ENCODE measurements at regions not wholly inside any gene's neighbourhood (a gene's known extent, or its start where the extent isn't known, plus 50 kb on each side); places are given as distances from the start of the nearest gene placed in this dataset.

- H3K9me3 ChIP-seq (ENCODE audit: control insufficient read depth in 2 of 2, low read length in 2 of 2) = no peaks in the 10 kb centered on the region
- H3K9ac ChIP-seq (ENCODE audit: low read depth in 1 of 2, low read length in 2 of 2) = no peak overlapping the region
- no peaks in the 10 kb centered on the region for H3K27me3 ChIP-seq (ENCODE audit: control insufficient read depth in 2 of 2, insufficient read depth in 2 of 2, low read length in 2 of 2)
- H3K36me3 ChIP-seq (ENCODE audit: control insufficient read depth in 2 of 2, insufficient read depth in 2 of 2, low read length in 2 of 2) = no peaks in the 10 kb centered on the region
- peaks cover 0 to 12% of the 10 kb centered on the region in 2 donors for H3K4me1 ChIP-seq (ENCODE audit: control insufficient read depth in 2 of 2, insufficient read depth in 2 of 2, low read length in 2 of 2)
- H3K27ac ChIP-seq (ENCODE audit: low read depth in 2 of 2, low read length in 2 of 2) = no peak overlapping the region
- H3K4me3 ChIP-seq (ENCODE audit: low read length in 2 of 2) = no peak overlapping the region
Measured at GRCh38 chr2:105460048-105460732, 61.3 kb upstream of the FHL2 start.

GRCh38 chr2:105458076-105458475 is 59.2 kb upstream of the FHL2 start:
- Histone ChIP-seq H3K27ac (ENCODE audit: low read depth in 2 of 2, low read length in 2 of 2) (no peak overlapping the region), H3K9me3 (ENCODE audit: control insufficient read depth in 2 of 2, low read length in 2 of 2) (no peaks in the 10 kb centered on the region), H3K9ac (ENCODE audit: low read depth in 1 of 2, low read length in 2 of 2) (no peak overlapping the region), H3K4me1 (ENCODE audit: control insufficient read depth in 2 of 2, insufficient read depth in 2 of 2, low read length in 2 of 2) (peaks cover 0 to 14% of the 10 kb centered on the region in 2 donors), H3K27me3 (ENCODE audit: control insufficient read depth in 2 of 2, insufficient read depth in 2 of 2, low read length in 2 of 2) (no peaks in the 10 kb centered on the region), H3K36me3 (ENCODE audit: control insufficient read depth in 2 of 2, insufficient read depth in 2 of 2, low read length in 2 of 2) (no peaks in the 10 kb centered on the region), H3K4me3 (ENCODE audit: low read length in 2 of 2) (no peak overlapping the region)

- peaks cover 0 to 14% of the 10 kb centered on the region in 2 donors for H3K4me1 ChIP-seq (ENCODE audit: control insufficient read depth in 2 of 2, insufficient read depth in 2 of 2, low read length in 2 of 2)
- no peaks in the 10 kb centered on the region for H3K9me3 ChIP-seq (ENCODE audit: control insufficient read depth in 2 of 2, low read length in 2 of 2)
- no peaks in the 10 kb centered on the region for H3K27me3 ChIP-seq (ENCODE audit: control insufficient read depth in 2 of 2, insufficient read depth in 2 of 2, low read length in 2 of 2)
- no peaks in the 10 kb centered on the region for H3K36me3 ChIP-seq (ENCODE audit: control insufficient read depth in 2 of 2, insufficient read depth in 2 of 2, low read length in 2 of 2)
- peak overlapping the region; percentile 14 to 23 for H3K4me3 ChIP-seq (ENCODE audit: low read length in 2 of 2)
- H3K9ac ChIP-seq (ENCODE audit: low read depth in 1 of 2, low read length in 2 of 2) = peak overlapping the region; percentile 42 to 47
- H3K27ac ChIP-seq (ENCODE audit: low read depth in 2 of 2, low read length in 2 of 2) = peak overlapping the region; percentile 78 to 86
Measured at GRCh38 chr2:105455488-105456003, 56.7 kb upstream of the FHL2 start.

- no peak overlapping the region for H3K4me3 ChIP-seq (ENCODE audit: low read length in 2 of 2)
- peak overlapping the region; percentile 42 to 47 for H3K9ac ChIP-seq (ENCODE audit: low read depth in 1 of 2, low read length in 2 of 2)
- no peaks in the 10 kb centered on the region for H3K27me3 ChIP-seq (ENCODE audit: control insufficient read depth in 2 of 2, insufficient read depth in 2 of 2, low read length in 2 of 2)
- no peaks in the 10 kb centered on the region for H3K36me3 ChIP-seq (ENCODE audit: control insufficient read depth in 2 of 2, insufficient read depth in 2 of 2, low read length in 2 of 2)
- no peaks in the 10 kb centered on the region for H3K9me3 ChIP-seq (ENCODE audit: control insufficient read depth in 2 of 2, low read length in 2 of 2)
- H3K4me1 ChIP-seq (ENCODE audit: control insufficient read depth in 2 of 2, insufficient read depth in 2 of 2, low read length in 2 of 2) = peaks cover 0 to 14% of the 10 kb centered on the region in 2 donors
- H3K27ac ChIP-seq (ENCODE audit: low read depth in 2 of 2, low read length in 2 of 2) = peak overlapping the region; percentile 78 to 86
Measured at GRCh38 chr2:105454801-105455485, 56.1 kb upstream of the FHL2 start.

- no peak overlapping the region for H3K27ac ChIP-seq (ENCODE audit: low read depth in 2 of 2, low read length in 2 of 2)
- H3K36me3 ChIP-seq (ENCODE audit: control insufficient read depth in 2 of 2, insufficient read depth in 2 of 2, low read length in 2 of 2) = no peaks in the 10 kb centered on the region
- no peaks in the 10 kb centered on the region for H3K27me3 ChIP-seq (ENCODE audit: control insufficient read depth in 2 of 2, insufficient read depth in 2 of 2, low read length in 2 of 2)
- no peak overlapping the region for H3K4me3 ChIP-seq (ENCODE audit: low read length in 2 of 2)
- H3K4me1 ChIP-seq (ENCODE audit: control insufficient read depth in 2 of 2, insufficient read depth in 2 of 2, low read length in 2 of 2) = peaks cover 0 to 29% of the 10 kb centered on the region in 2 donors
- H3K9ac ChIP-seq (ENCODE audit: low read depth in 1 of 2, low read length in 2 of 2) = no peak overlapping the region
- H3K9me3 ChIP-seq (ENCODE audit: control insufficient read depth in 2 of 2, low read length in 2 of 2) = no peaks in the 10 kb centered on the region
Measured at GRCh38 chr2:105451571-105452166, 52.8 kb upstream of the FHL2 start.

- H3K27me3 ChIP-seq (ENCODE audit: control insufficient read depth in 2 of 2, insufficient read depth in 2 of 2, low read length in 2 of 2) = no peaks in the 10 kb centered on the region
- no peaks in the 10 kb centered on the region for H3K36me3 ChIP-seq (ENCODE audit: control insufficient read depth in 2 of 2, insufficient read depth in 2 of 2, low read length in 2 of 2)
- no peak overlapping the region for H3K9ac ChIP-seq (ENCODE audit: low read depth in 1 of 2, low read length in 2 of 2)
- peak overlapping the region; percentile 87 to 88 for H3K27ac ChIP-seq (ENCODE audit: low read depth in 2 of 2, low read length in 2 of 2)
- no peak overlapping the region for H3K4me3 ChIP-seq (ENCODE audit: low read length in 2 of 2)
- H3K9me3 ChIP-seq (ENCODE audit: control insufficient read depth in 2 of 2, low read length in 2 of 2) = no peaks in the 10 kb centered on the region
- peaks cover 0 to 22% of the 10 kb centered on the region in 2 donors for H3K4me1 ChIP-seq (ENCODE audit: control insufficient read depth in 2 of 2, insufficient read depth in 2 of 2, low read length in 2 of 2)
Measured at GRCh38 chr2:105450471-105450870, 51.6 kb upstream of the FHL2 start.

- H3K9me3 ChIP-seq (ENCODE audit: control insufficient read depth in 2 of 2, low read length in 2 of 2) = no peaks in the 10 kb centered on the region
- peak overlapping the region in 1 of 2 donors; percentile 37 for H3K9ac ChIP-seq (ENCODE audit: low read depth in 1 of 2, low read length in 2 of 2)
- peak overlapping the region; percentile 87 to 88 for H3K27ac ChIP-seq (ENCODE audit: low read depth in 2 of 2, low read length in 2 of 2)
- H3K4me1 ChIP-seq (ENCODE audit: control insufficient read depth in 2 of 2, insufficient read depth in 2 of 2, low read length in 2 of 2) = peaks cover 1 to 22% of the 10 kb centered on the region in 2 donors
- H3K36me3 ChIP-seq (ENCODE audit: control insufficient read depth in 2 of 2, insufficient read depth in 2 of 2, low read length in 2 of 2) = no peaks in the 10 kb centered on the region
- H3K27me3 ChIP-seq (ENCODE audit: control insufficient read depth in 2 of 2, insufficient read depth in 2 of 2, low read length in 2 of 2) = no peaks in the 10 kb centered on the region
- no peak overlapping the region for H3K4me3 ChIP-seq (ENCODE audit: low read length in 2 of 2)
Measured at GRCh38 chr2:105449076-105449475, 50.2 kb upstream of the FHL2 start.

All from mucosa of rectum (tissue), 2 donors.